Adrenal gland (tissue), 9 donors: ENCODE measurements at regions not wholly inside any gene's neighbourhood (a gene's known extent, or its start where the extent isn't known, plus 50 kb on each side); places are given as distances from the start of the nearest gene placed in this dataset.
"Not testable (repeated sequence)": the region's sequence is repeated elsewhere in the genome, so short reads cannot be mapped to it uniquely, and the experiment has no call there.

Source experiments
- DNase-seq, 7 donors: peaks; one replicate each; pipeline ENCODE4 v3.0.0-alpha.2; 2019 to 2020
- H3K27ac ChIP-seq, 5 donors: fragments of 200-600 bp; sonication (generic) in 4 of 5; 1 replicate in 3 of 5; 2 replicates in 2 of 5; pipeline versions ENCODE4 v1.5.1 to v1.8.0; 2016 to 2020; ENCODE audit warnings: mild to moderate bottlenecking in 1 of 5
- H3K27me3 ChIP-seq: fragments of 200-600 bp; 2 replicates; pipeline ENCODE4 v1.8.0; 2021
- H3K36me3 ChIP-seq, 2 donors: fragments of 200-600 bp; replicated peaks in 1 of 2; 1 replicate in 1 of 2; 2 replicates in 1 of 2; pipeline versions ENCODE4 v1.5.1 to v1.8.0; 2018 to 2022
- H3K4me1 ChIP-seq, 2 donors: fragments of 200-600 bp; replicated peaks in 1 of 2; 1 replicate in 1 of 2; 2 replicates in 1 of 2; pipeline versions ENCODE4 v1.5.1 to v1.8.0; 2018 to 2021
- H3K4me3 ChIP-seq, 4 donors: fragments of 200-600 bp; sonication (generic) in 3 of 4; one replicate each; pipeline ENCODE4 v1.5.1; 2016 to 2018
- H3K9me3 ChIP-seq, 3 donors: fragments of 200-600 bp; sonication (generic) in 1 of 3; replicated peaks in 1 of 3; 1 replicate in 2 of 3; 2 replicates in 1 of 3; pipeline versions ENCODE4 v1.5.1 to v1.8.0; 2016 to 2021
- CTCF ChIP-seq, 6 experiments: fragments of 450-650 bp in 4 of 6; fragments of 200-600 bp in 2 of 6; sonication (generic) in 1 of 6; IDR thresholded peaks; 1 replicate in 5 of 6; 2 replicates in 1 of 6; pipeline versions ENCODE4 v1.5.1 to v1.8.0; 2016 to 2021; ENCODE audit warnings: antibody characterized with exemption in 6 of 6, mild to moderate bottlenecking in 2 of 6, moderate library complexity in 1 of 6
- POLR2A ChIP-seq, 2 donors: fragments of 450-650 bp; IDR thresholded peaks; one replicate each; pipeline ENCODE4 v1.6.1; 2017; ENCODE audit warnings: antibody characterized with exemption in 2 of 2, mild to moderate bottlenecking in 2 of 2, moderate library complexity in 1 of 2
- WGBS, 4 donors: extraction: QIAGEN DNeasy Blood & Tissue Kit in 2 of 4; methylation state at CpG; one replicate each; pipeline versions ENCODE4 v1.1.5 to v1.1.7; 2013 to 2017; 5-methylcytosine and 5-hydroxymethylcytosine counted together
- intact Hi-C, 2 donors: fragments of 100-400 bp; cut with DNase I; formaldehyde crosslinking; loops; one replicate each; pipeline versions ENCODE4 v1.14.1 to v1.15.0; 2022 to 2023
- donor health status: healthy with polysubstance abuse.
- donor health status: Bipolar disorder and iron deficiency.
- donor health status: DM: yes; HTN: yes; CAD: no.
- donor health status: DM: no; HTN: no; CAD: no.
- donor health status: DM: no; HTN: no; CAD: no.

- no peak for TF ChIP-seq CTCF (IDR thresholded peaks at IDR 0.05)
- no peak for TF ChIP-seq POLR2A (IDR thresholded peaks at IDR 0.05)
- no peaks in the 10 kb centered on the region for H3K36me3 ChIP-seq
- DNase-seq: no peak
- H3K27me3 ChIP-seq: peaks cover 22% of the 10 kb centered on the region
- H3K9me3 ChIP-seq: no peaks in the 10 kb centered on the region
- H3K4me1 ChIP-seq: peaks cover 0 to 4% of the 10 kb centered on the region in 2 donors
- 70 to 78% (median 73%) methylated on average over 10 to 48 of the region's 48 CpGs for WGBS, 4 donors
- H3K4me3 ChIP-seq: no peak overlapping the region
- intact Hi-C loops: no loop called here
- H3K27ac ChIP-seq: no peak overlapping the region
These were observed 118.2 kb downstream of the KCNRG start for GRCh38 chr13:50133358-50133953.

GRCh38 chr13:50136226-50136625 lies 121.0 kb downstream of the KCNRG start:
- intact Hi-C loops: no loop called here
- H3K36me3 ChIP-seq: no peaks in the 10 kb centered on the region
- DNase-seq: no peak
- peaks cover 22% of the 10 kb centered on the region for H3K27me3 ChIP-seq
- no peaks in the 10 kb centered on the region for H3K4me1 ChIP-seq
- TF ChIP-seq POLR2A (IDR thresholded peaks at IDR 0.05) (no peak), CTCF (IDR thresholded peaks at IDR 0.05) (no peak)
- no peak overlapping the region for H3K27ac ChIP-seq
- no peaks in the 10 kb centered on the region for H3K9me3 ChIP-seq
- whole genome bisulfite sequencing, 4 donors: 80 to 91% (median 82%) methylated on average over 3 of the region's 3 CpGs
- H3K4me3 ChIP-seq: no peak overlapping the region

- H3K4me1 ChIP-seq: no peaks in the 10 kb centered on the region
- intact Hi-C loops: no loop called here
- no peak overlapping the region for H3K27ac ChIP-seq
- H3K36me3 ChIP-seq: no peaks in the 10 kb centered on the region
- no peak for DNase-seq
- H3K9me3 ChIP-seq: no peaks in the 10 kb centered on the region
- peaks cover 18% of the 10 kb centered on the region for H3K27me3 ChIP-seq
- 64 to 79% (median 71%) methylated on average over 3 of the region's 3 CpGs for WGBS, 4 donors
- no peak for TF ChIP-seq CTCF (IDR thresholded peaks at IDR 0.05)
- TF ChIP-seq POLR2A (IDR thresholded peaks at IDR 0.05): no peak
- no peak overlapping the region for H3K4me3 ChIP-seq
These were observed 121.4 kb downstream of the KCNRG start for GRCh38 chr13:50136678-50137077.

- 92 to 95% (median 93%) methylated on average over 4 of the region's 4 CpGs for WGBS, 4 donors
These were observed 124.2 kb downstream of the KCNRG start for GRCh38 chr13:50139435-50139934.

GRCh38 chr13:50140153-50140552 lies 124.9 kb downstream of the KCNRG start:
- TF ChIP-seq POLR2A (IDR thresholded peaks at IDR 0.05) (no peak), CTCF (IDR thresholded peaks at IDR 0.05) (no peak)
- H3K4me1 ChIP-seq: no peaks in the 10 kb centered on the region
- H3K27ac ChIP-seq: no peak overlapping the region
- H3K27me3 ChIP-seq: no peaks in the 10 kb centered on the region
- H3K36me3 ChIP-seq: no peaks in the 10 kb centered on the region
- no peak for DNase-seq
- no peak overlapping the region for H3K4me3 ChIP-seq
- WGBS, 4 donors: 65 to 78% (median 72%) methylated on average over 2 of the region's 2 CpGs
- no peaks in the 10 kb centered on the region for H3K9me3 ChIP-seq
- intact Hi-C loops: no loop called here

More at GRCh38 chr13:50139435-50139934, 124.2 kb downstream of the KCNRG start:
- H3K4me3 ChIP-seq, H3K27ac ChIP-seq, intact Hi-C loops, H3K9me3 ChIP-seq, H3K27me3 ChIP-seq, H3K4me1 ChIP-seq, H3K36me3 ChIP-seq, DNase-seq: not testable (repeated sequence)
